K562 (cell line): ENCODE measurements at regions not wholly inside any gene's neighbourhood (a gene's known extent, or its start where the extent isn't known, plus 50 kb on each side); places are given as distances from the start of the nearest gene placed in this dataset.

Experiments
- ATAC-seq: fragments of 200-7000 bp; cut with Tn5 transposase; 3 replicates; pipeline ENCODE4 v1.9.1; 2020; ENCODE audit warnings: moderate library complexity
- BruUV-seq: library from RNA; stranded (reverse); fragments of 400-500 nt; replicated peaks from 2 replicates; lab custom pipeline; 2021; lab: Mats Ljungman, UMichigan
- CTCF ChIA-PET: fragments of 300-600 bp; formaldehyde crosslinking; extraction: SDS; loops from one replicate; lab custom pipeline; 2021; ENCODE audit warnings: low intra/inter-chr PET ratio; lab: Yijun Ruan, JAX
- POLR2A ChIA-PET: fragments of 300-600, 350-650 bp; sonication (Branson Sonifier 250); formaldehyde crosslinking; extraction: SDS; loops from one replicate; lab custom pipeline; 2021; ENCODE audit warnings: antibody characterized with exemption, inconsistent platforms; lab: Yijun Ruan, JAX
- DNase-seq, 4 experiments: peaks; one replicate each; pipeline versions ENCODE4 v3.0.0 to v3.0.0-alpha.2; 2011 to 2018; ENCODE audit warnings: low spot score in 3 of 4, mixed read lengths in 3 of 4; ENCODE audit errors: extremely low read depth in 1 of 4
- FAIRE-seq: peaks from 2 replicates; lab custom pipeline; 2011; peaks lifted over from hg19 to GRCh38; lab: Jason Lieb, UNC
- H2AFZ ChIP-seq: 2 replicates; pipeline ENCODE4 v1.6.0; 2011; ENCODE audit warnings: low read depth, low read length, control low read depth, inconsistent platforms
- H3K27ac ChIP-seq: fragments of 200-600 bp; 3 replicates; pipeline ENCODE4 v1.8.0; 2011; ENCODE audit warnings: low read depth, mild to moderate bottlenecking, control low read depth, inconsistent platforms, low read length, moderate library complexity, mixed read lengths; ENCODE audit errors: extremely low read depth
- H3K27me3 ChIP-seq, 2 experiments: fragments of 300-600 bp in 1 of 2; 2 replicates in 1 of 2; 3 replicates in 1 of 2; pipeline versions ENCODE4 v1.6.0 to v1.8.0; 2011; ENCODE audit warnings: inconsistent platforms in 2 of 2, low read length in 2 of 2, mild to moderate bottlenecking in 1 of 2, mixed read lengths in 1 of 2, moderate library complexity in 1 of 2; ENCODE audit not compliant: control insufficient read depth in 2 of 2, insufficient read depth in 2 of 2
- H3K36me3 ChIP-seq: fragments of 300-600 bp; 3 replicates; pipeline ENCODE4 v1.8.0; 2011; ENCODE audit warnings: mild to moderate bottlenecking, low read length, inconsistent platforms; ENCODE audit not compliant: control insufficient read depth, insufficient read depth
- H3K4me1 ChIP-seq, 2 experiments: fragments of 200-600 bp in 1 of 2; replicated peaks in 1 of 2; 2 replicates in 1 of 2; 3 replicates in 1 of 2; pipeline versions ENCODE4 v1.5.1 to v1.8.0; 2011; ENCODE audit warnings: inconsistent platforms in 2 of 2, low read length in 2 of 2, mild to moderate bottlenecking in 1 of 2, mixed read lengths in 1 of 2, moderate library complexity in 1 of 2; ENCODE audit not compliant: control insufficient read depth in 2 of 2, insufficient read depth in 2 of 2
- H3K4me2 ChIP-seq: 2 replicates; pipeline ENCODE4 v1.6.1; 2011; ENCODE audit warnings: low read length, control low read depth, inconsistent platforms, mixed read lengths; ENCODE audit not compliant: insufficient read depth
- H3K4me3 ChIP-seq: fragments of 200-600 bp; sonication (generic), shearing (Covaris generic); 2 replicates; pipeline ENCODE4 v1.5.1; 2016; ENCODE audit warnings: control low read depth, inconsistent platforms
- H3K79me2 ChIP-seq: fragments of 200-600 bp; 3 replicates; pipeline ENCODE4 v1.8.0; 2011; ENCODE audit warnings: low read length, inconsistent platforms; ENCODE audit not compliant: control insufficient read depth, insufficient read depth
- H3K9ac ChIP-seq, 2 experiments: 2 replicates each; pipeline versions ENCODE4 v1.6.0 to v1.6.1; 2011; ENCODE audit warnings: low read depth in 2 of 2, low read length in 2 of 2, control low read depth in 1 of 2, inconsistent platforms in 1 of 2, mild to moderate bottlenecking in 1 of 2, mixed read lengths in 1 of 2; ENCODE audit not compliant: insufficient read depth in 1 of 2
- H3K9me1 ChIP-seq: one replicate; pipeline ENCODE4 v1.6.0; 2011; ENCODE audit warnings: inconsistent platforms, mild to moderate bottlenecking, low read length, moderate library complexity; ENCODE audit not compliant: control insufficient read depth, insufficient read depth
- H3K9me3 ChIP-seq: replicated peaks from 2 replicates; pipeline ENCODE4 v1.5.1; 2011; ENCODE audit warnings: low read depth, low read length, inconsistent platforms; ENCODE audit not compliant: control insufficient read depth, insufficient read depth
- H4K20me1 ChIP-seq: replicated peaks from 2 replicates; pipeline ENCODE4 v1.6.1; 2011; ENCODE audit warnings: low read length, inconsistent platforms, mixed read lengths; ENCODE audit not compliant: control insufficient read depth, insufficient read depth
- COPS2 ChIP-seq: fragments of 450-650 bp; conservative IDR thresholded peaks from 2 replicates; pipeline ENCODE4 v1.6.1; 2016; ENCODE audit warnings: mild to moderate bottlenecking, moderate library complexity
- E2F1 ChIP-seq: sonication (generic); formaldehyde crosslinking; IDR thresholded peaks from 2 replicates; pipeline ENCODE4 v1.8.1; 2023; ENCODE audit warnings: mild to moderate bottlenecking, missing genetic modification reagents, moderate library complexity
- KLF10 ChIP-seq: fragments of 250-450 bp; sonication (Bioruptor Pico); IDR thresholded peaks from 2 replicates; pipeline ENCODE4 v1.6.1; 2021; ENCODE audit warnings: matching md5 sums
- LARP7 ChIP-seq: fragments of 450-650 bp; IDR thresholded peaks from 2 replicates; pipeline ENCODE4 v1.6.1; 2016
- NFIC ChIP-seq: fragments of 450-650 bp; IDR thresholded peaks from 2 replicates; pipeline ENCODE4 v1.6.1; 2017; ENCODE audit warnings: mild to moderate bottlenecking, inconsistent platforms
- NKRF ChIP-seq: fragments of 450-650 bp; IDR thresholded peaks from 2 replicates; pipeline ENCODE4 v1.6.1; 2016; ENCODE audit warnings: borderline replicate concordance
- PURB ChIP-seq: sonication (generic); formaldehyde crosslinking; IDR thresholded peaks from 2 replicates; pipeline ENCODE4 v1.9.0; 2021; ENCODE audit warnings: low read depth, mild to moderate bottlenecking, missing genetic modification reagents
- RBM34 ChIP-seq: fragments of 200-400 bp; formaldehyde crosslinking; IDR thresholded peaks from 2 replicates; pipeline ENCODE4 v1.6.1; 2018; ENCODE audit warnings: low read length, borderline replicate concordance; ENCODE audit not compliant: insufficient read depth
- SAP30 ChIP-seq: fragments of 200-600 bp; sonication (generic); IDR thresholded peaks from 2 replicates; pipeline ENCODE4 v1.6.1; 2012; ENCODE audit warnings: borderline replicate concordance, low read depth, mild to moderate bottlenecking, moderate library complexity, low read length, control low read depth, inconsistent platforms; ENCODE audit not compliant: insufficient read depth, poor library complexity, severe bottlenecking
- SOX6 ChIP-seq: fragments of 450-650 bp; IDR thresholded peaks from 2 replicates; pipeline ENCODE4 v1.6.1; 2014; ENCODE audit warnings: mild to moderate bottlenecking
- TFE3 ChIP-seq: fragments of 450-650 bp; formaldehyde crosslinking; IDR thresholded peaks from 2 replicates; pipeline ENCODE4 v1.4.0; 2020; ENCODE audit warnings: mild to moderate bottlenecking, mixed read lengths
- ZFP91 ChIP-seq: sonication (generic); formaldehyde crosslinking; IDR thresholded peaks from 2 replicates; pipeline ENCODE4 v1.8.0; 2022; ENCODE audit warnings: mild to moderate bottlenecking, missing genetic modification reagents
- ZNF696 ChIP-seq: fragments of 250-450 bp; sonication (Bioruptor Pico); conservative IDR thresholded peaks from 2 replicates; pipeline ENCODE4 v1.4.0; 2020; ENCODE audit warnings: mild to moderate bottlenecking, moderate library complexity
- in situ Hi-C: fragments of 300-500 bp; cut with MboI; formaldehyde crosslinking; loops from 4 replicates; pipeline ENCODE4 v1.15.0; 2018; ENCODE audit warnings: inconsistent platforms, mixed read lengths
- intact Hi-C: fragments of 100-400 bp; cut with micrococcal nuclease; formaldehyde crosslinking; loops from 2 replicates; pipeline ENCODE4 v1.14.2; 2022

GRCh38 chr5:57700072-57700471, 217.5 kb upstream of the ACTBL2 start (continued):
- TF ChIP-seq SOX6 (no peak), NFIC (no peak), ZNF696 (no peak), E2F1 (CRISPR knock-in tag) (no peak)

- BruUV-seq, result no TSS peak
- Histone ChIP-seq H3K27ac (no peak overlapping the region), H3K79me2 (no peaks in the 10 kb centered on the region), H3K9me3 (no peaks in the 10 kb centered on the region), H3K27me3 (no peaks in the 10 kb centered on the region), H3K36me3 (no peaks in the 10 kb centered on the region), H3K4me3 (no peak overlapping the region), H2AFZ (no peak overlapping the region), H3K4me1 (peaks cover 0 to 3% of the 10 kb centered on the region in 2 experiments; a peak in 2 of 5 replicates), H3K4me2 (no peak overlapping the region), H4K20me1 (no peaks in the 10 kb centered on the region), H3K9ac (no peak overlapping the region), H3K9me1 (no peaks in the 10 kb centered on the region)
- intact Hi-C loops, result no loop called here
- no peak for FAIRE-seq
- no peak for ATAC-seq
- CTCF ChIA-PET, result no interaction called here
- in situ Hi-C loops, result no loop called here
- POLR2A ChIA-PET, result no interaction called here
- TF ChIP-seq RBM34 (no peak), LARP7 (no peak), SAP30 (no peak), NKRF (no peak), COPS2 (no peak), PURB (CRISPR knock-in tag) (no peak), ZFP91 (CRISPR knock-in tag) (no peak), TFE3 (CRISPR knock-in tag) (no peak), KLF10 (CRISPR knock-in tag) (no peak)
- no peak for DNase-seq
These were observed 216.2 kb upstream of the ACTBL2 start for GRCh38 chr5:57698802-57699201.
